Right lung (tissue), 2 donors: ENCODE measurements at regions not wholly inside any gene's neighbourhood (a gene's known extent, or its start where the extent isn't known, plus 50 kb on each side); places are given as distances from the start of the nearest gene placed in this dataset.

Experiments used
- DNase-seq, 2 donors: peaks; one replicate each; pipeline ENCODE4 v3.0.0-alpha.2; 2013

- no peak for DNase-seq
These were observed 72.3 kb downstream of the FAM76B start for GRCh38 chr11:95717314-95717713.

- no peak for DNase-seq
These were observed 73.3 kb downstream of the FAM76B start for GRCh38 chr11:95716266-95716665.

DNA sequence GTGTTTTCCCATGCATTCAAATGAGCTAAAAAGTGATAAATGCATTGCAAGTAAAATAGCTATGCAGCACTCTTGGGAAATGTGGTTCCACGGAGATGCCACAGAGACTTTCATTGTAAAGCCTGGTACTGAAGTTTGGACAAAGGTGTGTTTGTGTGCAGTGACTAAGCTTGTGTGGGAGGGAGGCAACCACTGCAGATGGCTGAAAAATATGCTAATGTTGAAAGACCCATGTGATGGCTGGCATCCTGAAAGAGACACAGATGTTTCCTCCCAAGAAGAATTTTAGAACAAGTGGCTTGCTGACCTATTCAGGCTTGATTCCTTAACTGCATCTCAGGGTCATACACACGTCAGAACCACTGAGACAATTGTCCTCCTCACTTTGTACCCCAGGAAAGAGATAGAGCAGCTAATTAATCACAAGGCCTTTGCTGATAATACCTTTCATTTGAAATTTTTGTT is 73.8 kb downstream of the FAM76B start:
- no peak for DNase-seq

GRCh38 chr11:95714843-95715776 is 74.5 kb downstream of the FAM76B start:
- no peak for DNase-seq

GRCh38 chr11:95713428-95713827 is 76.2 kb downstream of the FAM76B start:
- DNase-seq = no peak

- no peak for DNase-seq
These were observed 77.7 kb downstream of the FAM76B start for GRCh38 chr11:95711945-95712221.

DNA sequence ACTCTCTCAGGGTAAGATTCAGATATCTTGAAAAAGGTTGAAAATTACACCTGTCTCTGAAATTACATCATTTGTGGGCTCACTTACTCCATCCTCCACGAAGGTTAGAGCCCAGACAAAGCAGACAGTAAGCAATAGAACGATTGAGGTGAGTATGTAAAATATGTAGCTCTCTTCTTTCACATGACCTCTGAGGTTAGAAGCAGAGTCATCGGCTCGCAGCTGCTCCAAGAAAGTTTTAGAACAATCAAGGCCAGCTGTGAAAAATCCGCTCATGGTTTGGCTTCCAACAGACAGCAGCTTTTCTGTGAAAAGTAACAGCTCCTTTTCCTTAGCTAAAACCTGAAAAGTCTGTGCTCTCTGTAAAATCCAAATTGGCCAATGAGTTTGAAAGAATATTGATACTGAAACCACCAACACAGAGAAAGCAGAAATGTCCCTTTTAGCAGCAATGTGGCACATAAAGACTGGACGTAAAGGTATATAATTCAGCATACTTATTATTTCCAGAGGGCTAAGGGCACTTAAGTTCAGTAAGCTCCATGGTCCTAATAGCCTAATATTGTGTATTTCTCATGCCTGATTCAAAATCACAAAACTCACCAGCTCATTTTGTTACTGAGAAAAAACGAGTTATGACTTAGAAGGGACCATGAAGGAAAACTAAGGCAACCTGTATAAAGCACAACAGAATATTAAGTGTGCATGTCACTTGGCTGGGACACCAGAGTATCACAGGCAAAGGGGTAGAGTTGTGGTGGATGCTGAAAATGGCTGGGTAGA is 78.2 kb downstream of the FAM76B start:
- DNase-seq = no peak

DNA sequence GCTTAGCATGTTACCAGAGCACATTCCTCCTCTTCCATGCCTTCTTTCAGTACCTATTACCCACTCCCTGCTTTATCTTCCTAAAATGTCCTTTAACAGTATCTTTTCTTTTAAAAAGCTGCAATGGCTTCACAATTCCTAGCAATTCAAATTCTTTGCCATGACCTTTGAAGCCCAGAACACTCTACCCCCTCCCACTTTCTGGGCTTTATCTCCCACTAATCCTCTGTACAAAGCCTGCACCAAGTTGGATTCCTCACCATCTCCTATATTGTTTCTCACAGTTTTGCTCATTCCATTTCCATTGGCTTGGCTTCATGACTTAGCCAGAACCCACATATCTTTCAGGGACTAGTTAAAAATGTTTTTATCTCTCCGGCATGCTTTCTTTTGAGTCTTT is 80.9 kb downstream of the FAM76B start:
- DNase-seq = no peak

GRCh38 chr11:95706974-95707387 is 82.6 kb downstream of the FAM76B start:
- DNase-seq = no peak

DNA sequence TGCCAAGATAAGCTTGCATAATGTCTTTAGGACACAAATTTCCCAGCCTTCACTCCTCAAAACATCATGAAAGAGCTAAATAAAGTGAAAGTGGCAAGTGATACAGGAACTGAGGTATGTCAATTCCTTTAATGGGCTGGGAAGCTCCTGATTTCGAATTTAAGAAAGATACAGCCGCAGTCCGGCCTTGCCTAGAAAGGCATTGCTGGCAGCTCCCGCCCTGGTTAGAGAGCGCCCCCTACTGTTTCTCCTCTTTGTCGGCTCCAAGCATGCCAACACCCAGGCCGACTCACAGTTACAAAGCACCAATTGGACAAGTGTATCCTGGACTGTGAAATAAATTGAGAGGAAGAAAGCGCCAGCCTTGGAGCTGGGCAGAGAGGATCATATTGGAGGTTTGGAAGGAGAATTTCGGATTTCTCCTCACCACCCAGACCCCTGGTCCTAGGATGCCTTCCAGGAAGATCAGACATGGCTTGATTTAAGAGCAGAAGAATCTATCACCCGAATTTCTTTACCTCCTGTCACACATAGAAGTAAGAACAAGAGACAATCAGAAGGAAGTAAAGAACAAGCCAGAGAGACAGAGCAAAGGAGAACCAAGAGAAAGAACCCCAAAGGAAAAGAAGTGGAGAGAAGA is 84.0 kb downstream of the FAM76B start:
- DNase-seq = peak; percentile 81 to 90

GRCh38 chr11:95704865-95705264 is 84.7 kb downstream of the FAM76B start:
- DNase-seq = no peak

DNA sequence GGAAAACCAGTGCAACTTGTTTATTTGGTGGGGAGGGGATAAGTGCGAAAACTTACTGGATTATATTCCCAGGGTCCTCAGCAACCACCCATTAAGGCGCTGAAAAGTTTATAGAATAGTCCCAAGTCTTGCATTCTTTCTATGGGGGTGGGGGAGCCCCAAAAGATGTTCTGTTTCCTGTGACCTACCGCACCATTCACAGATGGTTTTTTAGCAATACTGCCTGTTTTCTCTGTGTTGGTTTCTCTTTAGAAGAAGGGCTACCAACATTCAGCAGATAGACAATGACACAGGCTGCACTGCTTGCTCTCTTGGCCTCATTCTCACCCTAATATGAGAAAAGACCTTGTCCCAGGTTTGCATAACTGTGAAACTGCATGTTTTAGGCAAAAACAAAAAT is 86.5 kb downstream of the FAM76B start:
- no peak for DNase-seq

- peak in 1 of 2 donors; percentile 37 for DNase-seq
These were observed 87.1 kb downstream of the FAM76B start for GRCh38 chr11:95702526-95702925.

DNA sequence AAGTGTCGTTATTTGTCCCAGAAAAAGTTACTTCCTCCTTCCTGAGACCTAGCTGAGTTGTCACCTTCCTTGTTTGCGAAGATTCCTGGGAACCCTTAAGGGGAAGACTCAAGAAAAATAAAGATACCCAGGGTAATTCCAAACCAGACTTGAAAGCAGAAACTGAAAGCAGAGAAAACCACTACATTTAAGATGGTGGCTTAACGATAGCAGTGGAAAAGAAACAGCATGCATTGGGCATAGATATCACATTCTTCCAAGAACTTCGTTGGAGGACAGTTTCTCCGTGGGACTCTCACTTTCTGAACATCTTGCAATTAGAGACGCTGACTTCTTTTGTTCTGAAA is 89.1 kb downstream of the FAM76B start:
- no peak for DNase-seq

- no peak for DNase-seq
These were observed 89.7 kb downstream of the FAM76B start for GRCh38 chr11:95699631-95700470.

GRCh38 chr11:95698676-95699557 is 90.7 kb downstream of the FAM76B start:
- no peak for DNase-seq

- peak in 1 of 2 donors; percentile 17 for DNase-seq
These were observed 91.8 kb downstream of the FAM76B start for GRCh38 chr11:95697614-95698408.

DNA sequence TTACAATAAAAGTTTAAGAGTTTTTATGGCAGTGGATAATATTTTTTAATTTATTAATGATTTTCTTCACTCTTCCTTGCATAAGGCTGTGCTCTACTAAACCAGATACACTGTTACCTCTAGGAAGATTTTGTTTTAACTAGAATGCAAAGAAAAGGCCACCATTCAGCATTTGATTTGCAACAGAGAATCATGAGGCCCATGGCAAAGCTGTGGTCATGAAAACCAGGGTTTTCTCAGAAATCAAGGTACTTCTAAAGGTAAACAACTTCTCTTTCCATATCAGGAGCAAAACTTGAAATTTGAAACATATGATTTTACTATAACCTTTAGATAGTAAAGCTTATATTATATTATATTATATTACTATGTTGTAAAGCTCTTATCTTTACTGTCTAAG is 94.4 kb downstream of the FAM76B start:
- DNase-seq = no peak

DNA sequence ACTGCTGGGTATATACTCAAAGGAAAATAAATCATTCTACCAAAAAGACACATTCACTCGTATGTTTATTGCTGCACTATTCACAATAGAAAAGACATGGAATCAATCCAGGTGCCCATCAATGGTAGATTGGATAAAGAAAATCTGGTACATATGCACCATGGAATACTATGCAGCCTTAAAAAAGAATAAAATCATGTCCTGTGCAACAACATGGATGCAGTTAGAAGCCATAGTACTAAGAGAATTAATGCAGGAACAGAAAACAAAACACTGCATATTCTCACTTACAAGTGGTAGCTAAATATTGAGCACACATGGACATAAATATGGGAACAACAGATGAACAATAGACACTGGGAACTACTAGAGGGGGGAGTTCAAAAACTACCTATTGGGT is 96.3 kb downstream of the FAM76B start:
- DNase-seq = no peak
